ENCODE measurements at regions not wholly inside any gene's neighbourhood (a gene's known extent, or its start where the extent isn't known, plus 50 kb on each side); places are given as distances from the start of the nearest gene placed in this dataset.

DNA sequence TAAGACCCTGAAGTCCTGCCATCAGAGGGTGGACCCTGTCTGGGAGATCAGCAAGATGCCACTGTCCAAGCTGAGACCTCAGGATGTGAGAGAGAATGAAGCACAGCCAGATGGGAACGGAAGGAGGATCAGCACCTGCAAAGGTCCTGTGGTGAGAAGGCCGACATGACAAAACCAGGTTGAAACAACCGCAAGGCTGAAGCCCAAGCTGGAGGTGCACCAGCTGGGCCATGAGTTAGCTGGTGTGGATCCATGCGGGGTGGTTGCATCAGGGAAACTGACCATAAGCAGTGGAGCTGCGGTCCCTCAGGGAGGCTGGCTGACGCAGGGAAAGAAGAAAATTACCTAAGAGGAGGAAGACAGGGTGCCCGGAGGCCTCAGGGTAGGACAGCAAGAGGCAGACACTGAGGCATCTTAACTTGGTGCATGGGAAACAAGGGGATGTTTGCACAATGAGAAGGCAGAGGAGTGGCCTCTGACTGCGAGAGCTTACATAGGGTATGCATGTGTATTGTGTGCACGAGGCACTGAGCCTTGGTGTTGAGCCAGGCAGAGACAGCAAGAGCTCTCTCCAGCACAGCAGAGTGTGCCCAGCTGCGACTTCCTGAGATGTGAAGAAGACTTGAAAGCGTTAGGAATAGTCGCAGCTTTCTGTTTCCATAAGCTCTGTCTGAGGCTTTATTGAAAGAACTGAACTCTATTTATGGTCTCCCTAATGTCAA is 497.7 kb downstream of the OCA2 start:
- no peak for TF ChIP-seq SMAD4 (CRISPR knock-in tag; IDR thresholded peaks at IDR 0.05)
- TF ChIP-seq, protein P1, sequence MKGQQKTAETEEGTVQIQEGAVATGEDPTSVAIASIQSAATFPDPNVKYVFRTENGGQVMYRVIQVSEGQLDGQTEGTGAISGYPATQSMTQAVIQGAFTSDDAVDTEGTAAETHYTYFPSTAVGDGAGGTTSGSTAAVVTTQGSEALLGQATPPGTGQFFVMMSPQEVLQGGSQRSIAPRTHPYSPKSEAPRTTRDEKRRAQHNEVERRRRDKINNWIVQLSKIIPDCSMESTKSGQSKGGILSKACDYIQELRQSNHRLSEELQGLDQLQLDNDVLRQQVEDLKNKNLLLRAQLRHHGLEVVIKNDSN (CRISPR knock-in tag; IDR thresholded peaks at IDR 0.05), result no peak
- TF ChIP-seq, protein P2, sequence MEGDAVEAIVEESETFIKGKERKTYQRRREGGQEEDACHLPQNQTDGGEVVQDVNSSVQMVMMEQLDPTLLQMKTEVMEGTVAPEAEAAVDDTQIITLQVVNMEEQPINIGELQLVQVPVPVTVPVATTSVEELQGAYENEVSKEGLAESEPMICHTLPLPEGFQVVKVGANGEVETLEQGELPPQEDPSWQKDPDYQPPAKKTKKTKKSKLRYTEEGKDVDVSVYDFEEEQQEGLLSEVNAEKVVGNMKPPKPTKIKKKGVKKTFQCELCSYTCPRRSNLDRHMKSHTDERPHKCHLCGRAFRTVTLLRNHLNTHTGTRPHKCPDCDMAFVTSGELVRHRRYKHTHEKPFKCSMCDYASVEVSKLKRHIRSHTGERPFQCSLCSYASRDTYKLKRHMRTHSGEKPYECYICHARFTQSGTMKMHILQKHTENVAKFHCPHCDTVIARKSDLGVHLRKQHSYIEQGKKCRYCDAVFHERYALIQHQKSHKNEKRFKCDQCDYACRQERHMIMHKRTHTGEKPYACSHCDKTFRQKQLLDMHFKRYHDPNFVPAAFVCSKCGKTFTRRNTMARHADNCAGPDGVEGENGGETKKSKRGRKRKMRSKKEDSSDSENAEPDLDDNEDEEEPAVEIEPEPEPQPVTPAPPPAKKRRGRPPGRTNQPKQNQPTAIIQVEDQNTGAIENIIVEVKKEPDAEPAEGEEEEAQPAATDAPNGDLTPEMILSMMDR (IDR thresholded peaks at IDR 0.05), result no peak
- no peak for TF ChIP-seq TEAD4 (CRISPR knock-in tag; IDR thresholded peaks at IDR 0.05)
- no peak for TF ChIP-seq SMAD3 (CRISPR knock-in tag; IDR thresholded peaks at IDR 0.05; ENCODE audit: borderline replicate concordance)

Data from WTC11 (cell line).